Epithelial cell of esophagus (primary cell): ENCODE measurements at regions not wholly inside any gene's neighbourhood (a gene's known extent, or its start where the extent isn't known, plus 50 kb on each side); places are given as distances from the start of the nearest gene placed in this dataset.

Experiments
- DNase-seq: peaks from one replicate; pipeline ENCODE4 v3.0.0; 2010; ENCODE audit warnings: low read depth
- H3K4me3 ChIP-seq: 2 replicates; pipeline ENCODE4 v1.5.1; 2011; ENCODE audit warnings: mild to moderate bottlenecking, low read length, control low read depth
- CTCF ChIP-seq: IDR thresholded peaks from 2 replicates; pipeline ENCODE4 v1.5.1; 2011; ENCODE audit warnings: low read depth, mild to moderate bottlenecking, low read length, control low read depth, inconsistent platforms; ENCODE audit not compliant: insufficient read depth; ENCODE audit errors: missing control alignments

DNA sequence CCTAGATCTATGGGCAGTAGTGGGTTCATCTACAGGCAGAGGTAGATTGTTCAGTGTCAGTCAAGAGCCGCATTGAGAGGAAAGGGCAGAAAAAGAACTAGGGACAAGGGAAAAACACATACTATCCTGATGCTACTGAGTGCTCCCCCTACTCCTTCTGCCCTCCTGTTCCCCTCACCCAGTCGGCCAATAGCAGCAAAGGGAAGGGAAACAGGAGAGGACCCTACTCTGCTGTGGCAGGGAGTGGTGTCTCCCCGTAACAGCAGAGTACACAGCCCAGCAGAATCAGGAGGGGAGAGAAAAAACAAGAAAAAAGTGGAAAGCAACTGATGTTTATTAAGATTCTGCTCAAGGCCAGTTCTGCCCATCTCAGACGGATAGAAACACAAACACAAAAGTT, 136.1 kb upstream of the CCDC150 start:
- no peak overlapping the region for H3K4me3 ChIP-seq
- no peak for TF ChIP-seq CTCF
- DNase-seq: no peak

- no peak for TF ChIP-seq CTCF
- no peak for DNase-seq
- no peak overlapping the region for H3K4me3 ChIP-seq
Observed at GRCh38 chr2:196504788-196505187, 134.7 kb upstream of the CCDC150 start.

GRCh38 chr2:196510246-196510645, 129.3 kb upstream of the CCDC150 start:
- no peak for TF ChIP-seq CTCF
- H3K4me3 ChIP-seq: no peak overlapping the region
- peak; percentile 73 for DNase-seq

- peak; percentile 9 for DNase-seq
Observed at GRCh38 chr2:196511258-196512168, 128.0 kb upstream of the CCDC150 start.

GRCh38 chr2:196513796-196514526, 125.6 kb upstream of the CCDC150 start:
- no peak for TF ChIP-seq CTCF
- DNase-seq: no peak
- H3K4me3 ChIP-seq: no peak overlapping the region

More at GRCh38 chr2:196511258-196512168, 128.0 kb upstream of the CCDC150 start:
- no peak for TF ChIP-seq CTCF
- no peak overlapping the region for H3K4me3 ChIP-seq

DNA sequence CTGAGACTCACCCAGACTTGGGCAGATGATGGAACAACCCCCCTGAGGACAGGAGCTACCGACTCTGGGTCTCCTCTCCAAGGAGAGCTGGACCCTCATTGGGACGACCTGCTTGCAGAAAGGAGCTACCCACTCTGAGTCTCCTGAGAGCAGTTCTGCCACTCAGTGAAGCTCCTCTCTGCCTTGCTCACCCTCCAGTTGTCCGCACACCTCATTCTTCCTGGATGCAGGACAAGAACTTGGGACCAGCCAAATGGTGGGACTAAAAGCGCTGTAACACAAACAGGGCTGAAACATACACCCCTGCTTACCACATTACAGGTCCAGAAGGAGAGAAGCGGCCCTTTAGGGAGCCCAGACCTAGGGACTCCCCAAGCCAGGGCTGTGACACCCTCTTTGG, 124.9 kb upstream of the CCDC150 start:
- DNase-seq: no peak
- H3K4me3 ChIP-seq: no peak overlapping the region

More for the DNA sequence above, 124.9 kb upstream of the CCDC150 start:
- TF ChIP-seq CTCF: no peak
